ENCODE measurements at regions not wholly inside any gene's neighbourhood (a gene's known extent, or its start where the extent isn't known, plus 50 kb on each side); places are given as distances from the start of the nearest gene placed in this dataset.

- TF ChIP-seq CTCF (IDR thresholded peaks at IDR 0.05; ENCODE audit: extremely low read depth in 1 of 2, insufficient read depth in 1 of 2, low read depth in 1 of 2, low read length in 2 of 2) = no peak
- no peak for TF ChIP-seq MYC (IDR thresholded peaks at IDR 0.05; ENCODE audit: low read depth, low read length)
- no peak for TF ChIP-seq POLR2A (IDR thresholded peaks at IDR 0.05; ENCODE audit: low read depth, low read length)
- TF ChIP-seq FOS (IDR thresholded peaks at IDR 0.05; ENCODE audit: borderline replicate concordance, insufficient read depth, low read length) = no peak
- no peak for TF ChIP-seq EZH2 (IDR thresholded peaks at IDR 0.05; ENCODE audit: borderline replicate concordance, low read depth, low read length, severe bottlenecking)
- no peak for TF ChIP-seq POLR2AphosphoS5 (IDR thresholded peaks at IDR 0.05; ENCODE audit: insufficient read depth, low read depth, low read length)
- no peak for TF ChIP-seq JUN (IDR thresholded peaks at IDR 0.05; ENCODE audit: borderline replicate concordance, insufficient read depth, insufficient read length, low read depth)
- no peak for TF ChIP-seq GATA2 (IDR thresholded peaks at IDR 0.05; ENCODE audit: insufficient read depth, insufficient read length, low read depth, low read length)
- TF ChIP-seq MAX (IDR thresholded peaks at IDR 0.05; ENCODE audit: insufficient read depth, insufficient read length) = no peak
Observed at GRCh38 chr20:24877652-24878051, 71.4 kb upstream of the CST7 start.

Measured in endothelial cell of umbilical vein (primary cell).